ENCODE measurements at regions not wholly inside any gene's neighbourhood (a gene's known extent, or its start where the extent isn't known, plus 50 kb on each side); places are given as distances from the start of the nearest gene placed in this dataset.
"Not testable (repeated sequence)": the region's sequence is repeated elsewhere in the genome, so short reads cannot be mapped to it uniquely, and the experiment has no call there.

DNA sequence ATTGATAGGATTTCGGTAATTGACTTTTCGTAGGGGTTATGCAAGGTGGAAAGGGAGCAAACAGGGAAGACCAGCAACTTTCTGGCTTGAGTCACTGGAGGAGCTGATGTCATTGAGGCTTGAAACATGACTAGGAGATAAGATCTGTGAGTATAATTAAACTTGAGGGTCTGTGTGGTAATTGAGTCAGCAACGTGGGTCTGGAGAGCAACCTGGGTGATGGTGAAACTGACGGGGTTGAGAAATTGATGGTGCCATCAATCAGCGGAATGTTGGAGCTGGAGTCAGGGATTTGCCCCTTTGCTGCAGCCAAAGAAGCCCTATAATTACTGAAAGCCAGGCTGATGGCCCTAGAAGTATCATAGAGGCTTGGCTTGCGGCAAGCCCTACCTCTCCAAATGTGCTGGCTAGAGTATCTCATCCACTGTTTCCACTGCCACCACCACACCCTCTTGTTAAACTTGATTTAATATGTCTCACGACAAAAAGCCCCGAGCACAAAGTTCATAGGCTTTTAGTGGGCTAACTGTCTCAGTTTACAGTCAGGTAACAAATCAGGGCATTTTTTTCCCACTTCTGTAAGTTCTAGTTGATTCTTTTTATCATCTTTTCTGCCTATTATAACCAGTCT lies 186.9 kb upstream of the ELAC2 start:
- no peak for DNase-seq

DNA sequence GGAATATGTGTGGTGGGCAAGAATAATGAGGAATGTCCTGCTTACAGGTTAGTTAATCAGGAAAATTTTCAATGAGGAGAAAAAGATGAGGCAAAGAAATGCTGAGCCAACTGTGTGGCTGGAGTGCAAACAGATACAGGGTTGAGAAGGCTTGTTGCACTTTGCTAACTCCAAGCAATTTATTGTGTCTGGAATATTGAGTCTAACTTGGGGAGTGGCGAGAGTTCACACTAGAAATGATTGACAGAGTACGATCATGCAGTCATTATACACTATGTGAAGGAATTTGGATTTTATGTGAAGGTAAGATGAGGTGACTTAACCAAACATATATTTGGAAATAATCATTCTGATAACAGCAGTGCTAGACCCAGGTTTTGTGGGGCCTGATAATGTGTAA lies 185.0 kb upstream of the ELAC2 start:
- no peak for DNase-seq

DNA sequence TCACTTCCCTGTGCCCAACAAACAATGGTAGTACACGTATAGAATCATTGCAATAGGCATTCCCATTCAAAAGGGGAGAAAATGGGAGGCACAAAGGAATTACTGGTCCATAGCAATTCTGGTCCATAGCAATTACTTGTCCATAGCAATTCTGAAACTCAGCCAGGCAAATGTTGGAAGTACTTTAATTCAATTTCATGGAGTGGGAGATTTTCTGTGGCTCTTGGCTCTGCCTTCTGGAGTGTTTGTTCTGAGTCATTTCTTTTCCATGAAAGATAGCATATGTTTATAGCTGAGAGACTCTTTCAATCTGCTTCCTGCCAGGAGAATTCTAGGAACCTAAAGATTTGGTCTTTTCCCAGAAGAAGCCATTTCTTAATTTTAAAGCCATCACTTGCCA lies 182.8 kb upstream of the ELAC2 start:
- DNase-seq, result no peak

DNA sequence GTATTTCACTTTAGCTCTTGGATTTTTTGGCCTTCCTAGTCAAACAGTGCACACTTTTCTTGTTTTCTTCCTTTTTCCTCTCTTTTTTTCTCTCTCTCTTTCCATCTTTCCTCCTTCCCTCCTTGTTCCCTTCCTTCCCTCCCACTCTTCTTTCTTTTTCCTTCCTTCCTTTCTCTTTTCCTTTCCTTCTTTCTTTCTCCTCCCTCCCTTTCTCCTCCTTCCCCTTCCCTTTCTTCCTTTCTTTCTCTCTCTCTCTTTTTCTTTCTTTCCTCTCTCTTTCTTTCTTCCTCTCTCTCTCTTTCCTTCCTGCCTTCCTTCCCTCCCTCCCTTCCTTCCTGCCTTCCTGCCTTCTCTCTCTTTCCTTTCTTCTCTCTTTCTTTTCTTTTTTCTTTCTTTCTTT lies 181.6 kb upstream of the ELAC2 start:
- DNase-seq, result no peak

DNA sequence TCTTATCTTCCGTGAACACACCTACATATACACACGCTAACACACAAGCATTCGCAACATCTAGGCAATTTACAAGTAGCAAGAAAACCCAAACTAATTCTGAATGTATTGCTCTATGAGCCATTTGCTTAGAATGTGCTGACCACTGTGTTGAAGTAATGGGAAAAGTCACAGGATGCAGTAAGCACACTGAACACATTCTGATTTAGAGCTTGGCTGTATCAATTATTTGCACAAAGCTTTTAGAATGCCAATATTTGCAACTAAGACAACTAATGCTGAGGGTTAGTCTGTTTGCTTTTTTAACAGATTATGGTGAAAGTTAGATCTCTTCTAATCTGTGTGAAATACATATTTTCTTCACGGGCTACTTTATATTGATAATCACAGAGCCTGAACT lies 179.8 kb upstream of the ELAC2 start:
- DNase-seq, result no peak

DNA sequence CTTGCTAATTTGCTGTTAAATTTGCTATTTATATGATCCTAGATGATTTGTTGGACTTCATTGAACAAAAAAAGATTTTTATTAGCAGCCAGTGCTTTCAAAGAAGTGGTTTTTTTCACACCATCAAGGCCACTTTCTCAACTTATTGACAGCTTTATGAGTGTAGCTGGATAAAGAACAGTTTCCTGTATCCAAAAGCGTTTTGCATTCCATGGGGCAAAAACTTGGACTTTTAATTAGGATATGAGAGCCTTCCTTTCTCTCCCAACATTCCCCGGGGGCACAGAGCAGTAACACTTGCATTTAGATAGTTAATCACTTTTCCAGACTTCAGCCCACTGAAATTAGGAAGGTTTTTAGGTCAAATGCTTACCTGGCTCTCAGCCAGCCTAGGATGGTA lies 177.1 kb upstream of the ELAC2 start:
- DNase-seq, result no peak

DNA sequence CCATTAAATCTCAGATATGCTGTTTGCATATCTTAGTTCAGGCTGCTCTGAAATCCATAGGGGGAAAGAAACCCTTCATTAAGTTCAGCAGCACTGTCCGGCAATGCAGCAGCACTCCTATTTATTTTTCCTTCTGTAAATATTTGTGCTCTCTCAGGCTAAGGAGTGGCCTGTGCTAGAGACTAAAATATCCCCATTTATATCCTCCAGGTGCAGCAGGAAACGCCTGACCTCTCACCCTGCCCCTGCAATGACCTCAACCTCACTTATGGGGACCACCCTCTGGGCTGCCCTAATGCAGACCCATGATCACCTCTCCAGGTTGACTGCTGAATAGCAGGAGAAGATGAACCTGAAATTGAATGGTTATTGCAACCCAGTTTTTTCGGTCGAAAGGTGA lies 165.0 kb upstream of the ELAC2 start:
- no peak for DNase-seq

DNA sequence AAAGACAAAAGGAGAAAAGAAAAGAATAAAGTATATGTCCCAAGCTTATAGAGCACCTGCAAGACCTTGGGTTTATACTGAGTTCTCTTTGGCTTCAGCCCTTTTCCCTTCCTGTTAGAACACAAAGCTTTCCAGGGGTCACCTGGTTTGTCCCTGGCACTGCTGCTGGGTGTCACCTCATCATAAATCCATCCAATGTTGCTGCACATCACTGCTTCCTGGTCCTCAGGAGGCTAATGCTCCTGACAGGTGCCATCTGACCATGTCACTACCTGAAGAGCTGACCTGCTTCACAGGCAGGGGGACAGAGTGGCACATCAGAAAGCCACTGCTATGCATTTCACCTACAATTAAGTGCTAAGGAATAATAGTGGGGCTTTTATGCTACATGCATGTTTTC lies 164.6 kb upstream of the ELAC2 start:
- DNase-seq, result no peak

DNA sequence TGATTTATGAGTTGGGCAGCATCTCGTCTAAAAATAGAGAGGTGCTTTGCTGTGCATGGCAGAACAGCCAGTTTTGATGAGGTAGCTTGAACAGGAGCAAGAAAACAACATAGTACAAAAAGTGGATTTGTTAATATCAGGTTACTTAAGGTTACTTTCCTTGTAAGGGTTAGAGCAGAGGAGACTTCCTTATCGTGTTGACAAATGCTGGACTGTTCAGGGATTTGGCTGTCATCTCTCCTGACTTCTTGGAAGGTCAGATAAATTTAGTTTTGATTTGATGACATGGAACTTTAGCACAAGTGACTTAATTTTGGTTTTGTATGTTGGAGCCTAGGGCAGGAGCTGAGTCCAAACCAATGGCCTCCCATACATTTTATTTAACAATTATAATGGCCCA lies 163.9 kb upstream of the ELAC2 start:
- DNase-seq, result no peak

DNA sequence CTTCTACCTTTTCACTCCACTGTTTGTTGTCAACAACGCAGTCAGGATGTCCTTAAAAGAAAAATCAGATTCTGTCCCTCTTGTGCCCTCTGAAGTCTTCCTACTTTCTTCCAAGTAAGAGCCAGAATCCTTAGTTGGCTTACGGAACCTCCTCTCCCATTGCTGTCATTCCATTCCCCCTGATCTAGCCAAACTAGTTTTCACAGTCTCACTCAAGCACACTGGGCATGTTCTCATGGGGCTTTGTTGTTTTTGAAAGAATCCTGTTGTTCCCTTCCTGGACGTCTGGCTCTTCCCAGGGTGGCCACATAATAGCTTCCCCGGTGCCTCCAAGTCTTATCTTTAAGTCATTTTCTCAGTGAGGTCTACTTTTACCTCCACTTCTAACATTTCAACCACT lies 158.6 kb upstream of the ELAC2 start:
- DNase-seq, result no peak

DNA sequence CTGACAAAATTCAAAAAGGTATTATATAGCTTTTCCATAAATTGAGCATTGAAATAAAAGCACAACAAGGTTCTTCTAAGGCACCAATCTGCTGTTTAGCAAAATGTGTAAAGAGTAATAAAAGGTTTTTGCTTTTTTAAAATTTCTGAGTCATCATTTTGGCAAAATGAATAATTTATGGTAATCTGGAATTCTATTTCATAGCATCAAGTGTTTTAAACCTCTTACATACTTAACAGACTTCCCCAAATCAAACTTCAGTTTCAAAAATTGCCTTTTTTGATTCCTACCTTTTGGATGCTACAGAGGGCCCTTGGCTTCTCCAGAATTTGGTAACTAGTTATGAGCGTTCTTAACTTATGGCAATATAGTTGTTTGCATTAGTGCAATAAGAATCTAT lies 154.0 kb upstream of the ELAC2 start:
- DNase-seq, result no peak

DNA sequence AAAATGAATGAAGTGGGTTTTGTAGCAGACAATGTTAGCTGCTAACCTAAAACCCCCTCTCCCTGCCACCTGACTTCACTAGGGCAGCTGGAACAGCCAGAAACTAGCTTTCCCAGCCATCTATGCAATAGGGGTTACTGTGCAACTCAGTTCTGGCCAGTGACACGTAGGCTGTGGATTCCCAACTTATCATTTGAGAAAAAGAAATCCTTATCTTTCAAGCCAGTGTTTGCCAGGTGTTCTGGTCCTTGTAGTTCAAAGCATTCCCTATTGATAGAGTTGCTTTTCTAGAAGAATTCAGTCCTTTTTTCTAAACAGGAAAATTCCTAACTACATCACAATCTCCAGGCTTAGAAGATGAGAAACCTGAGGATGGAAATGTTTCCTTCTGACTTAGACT lies 144.5 kb upstream of the ELAC2 start:
- no peak for DNase-seq

DNA sequence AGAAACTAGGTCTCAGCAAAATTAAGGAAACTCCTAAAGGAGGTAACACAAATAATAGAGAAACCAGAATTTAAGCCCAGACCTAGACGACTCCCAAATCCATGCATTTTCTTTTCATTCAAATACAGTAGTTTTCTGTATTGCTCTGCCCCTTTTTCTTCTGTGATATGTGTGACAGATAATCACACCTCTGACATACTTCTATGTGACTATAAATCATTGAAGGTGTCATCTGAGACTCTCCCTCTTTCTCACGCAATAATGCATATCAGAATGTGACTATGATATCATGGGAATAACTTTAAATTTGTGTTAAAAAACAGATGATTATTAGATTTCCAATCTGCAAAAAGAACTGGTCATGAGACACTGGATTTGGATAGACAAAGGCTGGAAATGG lies 143.0 kb upstream of the ELAC2 start:
- DNase-seq, result no peak

DNA sequence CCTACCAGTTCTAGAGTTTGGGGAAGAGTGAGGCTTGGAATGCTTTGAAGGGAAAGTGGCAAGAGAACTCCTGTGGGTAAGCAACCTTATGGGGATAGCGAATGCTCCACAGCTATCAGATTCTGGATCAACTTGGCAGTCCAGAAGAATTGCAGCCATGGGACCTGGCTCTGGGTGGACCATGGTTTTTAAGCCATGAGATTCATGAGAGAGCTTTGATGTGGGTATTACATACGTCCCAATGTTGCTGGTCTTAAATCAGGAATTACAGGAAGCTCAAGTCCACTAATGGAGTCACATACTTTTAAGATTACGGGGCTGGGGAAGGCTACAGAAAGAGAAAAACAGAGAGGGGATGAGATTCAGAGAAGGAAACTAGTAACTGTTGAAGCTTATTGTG lies 142.5 kb upstream of the ELAC2 start:
- no peak for DNase-seq

DNA sequence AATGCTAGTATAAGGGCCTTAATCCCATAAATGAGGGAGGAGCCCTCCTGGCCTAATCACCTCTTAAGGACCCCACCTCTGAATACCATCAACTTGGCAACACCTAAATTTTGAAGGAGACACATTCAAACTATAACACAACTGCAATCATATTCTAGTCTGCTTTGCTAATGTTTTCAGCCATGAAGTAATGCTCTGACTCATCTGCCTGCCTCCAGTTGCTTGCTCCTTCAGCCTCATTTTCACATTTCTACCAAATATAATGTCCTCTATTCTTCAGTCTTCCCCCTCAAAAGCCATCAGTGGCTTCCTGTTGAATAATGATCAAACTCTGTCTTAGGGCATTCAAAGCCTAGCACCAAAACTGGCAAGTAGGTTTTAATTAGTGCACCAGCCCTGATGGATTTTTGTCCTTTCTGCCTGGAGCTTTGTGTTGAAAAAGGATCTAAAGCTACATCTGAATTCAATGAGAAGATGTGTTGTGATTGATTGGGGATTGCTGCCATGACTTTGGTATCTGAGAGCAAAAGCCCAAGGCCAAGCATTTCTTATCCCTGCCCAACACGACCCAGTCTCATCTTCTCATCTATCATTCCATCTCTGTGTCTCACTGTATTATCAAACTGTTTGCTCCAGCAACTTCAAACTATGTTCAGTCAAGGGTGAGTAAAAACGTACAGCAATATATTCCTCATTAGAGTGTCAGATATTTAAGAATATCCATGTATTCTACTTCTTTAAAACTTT lies 140.8 kb upstream of the ELAC2 start:
- no peak for DNase-seq

DNA sequence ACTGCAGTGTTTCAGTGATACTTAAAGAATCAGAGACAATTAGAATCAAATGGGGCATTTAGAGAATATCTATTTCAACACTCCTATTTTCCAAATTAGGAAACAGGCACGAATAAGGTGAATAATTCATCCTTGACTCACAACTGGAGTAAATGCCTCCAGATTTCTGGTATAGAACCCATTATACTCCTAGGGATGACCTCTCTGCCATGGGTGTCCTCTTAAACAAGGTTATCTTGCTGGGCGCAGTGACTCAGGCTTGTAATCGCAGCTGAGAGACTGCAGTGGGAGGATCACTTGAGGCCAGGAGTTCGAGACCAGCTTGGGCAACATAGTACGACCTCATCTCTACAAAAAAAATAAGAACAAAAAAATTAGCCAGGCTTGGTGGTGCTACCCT lies 139.8 kb upstream of the ELAC2 start:
- no peak for DNase-seq

DNA sequence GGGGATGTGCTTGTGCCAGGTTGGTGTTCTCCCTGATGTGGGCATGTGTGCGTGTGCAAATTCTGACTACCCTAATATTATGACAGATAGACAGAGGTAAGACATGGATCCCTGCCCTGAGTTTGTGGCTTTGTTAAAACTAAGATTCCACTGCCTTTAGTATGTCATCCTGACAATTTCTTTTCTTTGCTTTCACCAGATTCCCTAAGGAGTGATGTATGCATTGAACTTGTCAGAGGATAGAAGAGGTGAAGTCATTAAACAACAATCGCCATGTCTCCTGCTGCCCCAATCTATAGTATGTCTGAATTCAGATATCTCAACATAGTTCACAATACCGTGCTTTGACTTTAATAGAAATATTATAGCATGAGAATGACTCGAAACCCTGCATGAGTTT lies 137.1 kb upstream of the ELAC2 start:
- no peak for DNase-seq

DNA sequence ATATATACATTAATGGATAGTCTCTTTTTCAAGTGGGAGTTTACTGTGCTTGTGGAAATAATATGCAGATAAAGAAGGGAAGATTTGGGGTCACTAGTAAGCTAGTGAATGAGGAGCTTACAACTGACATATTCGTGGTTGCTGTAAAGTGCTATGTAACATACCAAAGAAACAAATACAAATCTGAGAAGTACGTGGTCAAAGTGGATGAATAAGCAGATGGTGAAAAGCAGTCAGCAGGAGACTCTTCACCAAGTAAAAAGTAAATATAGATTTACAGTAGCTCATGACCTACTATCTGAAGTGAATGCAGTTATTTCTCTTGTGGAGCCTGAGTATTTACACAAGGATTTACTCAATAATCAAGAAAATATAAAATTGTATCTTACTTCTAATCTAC lies 136.6 kb upstream of the ELAC2 start:
- DNase-seq, result no peak

DNA sequence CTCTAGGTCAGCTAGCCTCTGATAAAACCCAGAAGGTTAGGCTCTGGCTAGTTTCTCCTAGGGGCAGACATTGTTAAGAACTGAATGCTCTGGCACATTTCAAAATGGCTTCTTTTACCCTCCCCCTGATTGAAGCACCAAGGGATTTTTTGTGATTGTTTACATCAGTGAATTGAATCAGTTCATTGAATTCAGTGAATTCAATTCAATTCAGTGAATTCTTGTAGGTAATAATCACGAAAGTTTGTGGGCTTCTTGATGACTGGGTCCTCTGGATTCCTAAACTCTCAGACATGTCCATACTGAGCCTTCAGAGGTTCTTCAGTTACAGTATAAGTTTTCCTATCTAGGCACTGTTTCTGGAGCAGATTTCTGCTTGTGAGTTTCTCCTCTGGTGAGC lies 135.2 kb upstream of the ELAC2 start:
- no peak for DNase-seq

DNA sequence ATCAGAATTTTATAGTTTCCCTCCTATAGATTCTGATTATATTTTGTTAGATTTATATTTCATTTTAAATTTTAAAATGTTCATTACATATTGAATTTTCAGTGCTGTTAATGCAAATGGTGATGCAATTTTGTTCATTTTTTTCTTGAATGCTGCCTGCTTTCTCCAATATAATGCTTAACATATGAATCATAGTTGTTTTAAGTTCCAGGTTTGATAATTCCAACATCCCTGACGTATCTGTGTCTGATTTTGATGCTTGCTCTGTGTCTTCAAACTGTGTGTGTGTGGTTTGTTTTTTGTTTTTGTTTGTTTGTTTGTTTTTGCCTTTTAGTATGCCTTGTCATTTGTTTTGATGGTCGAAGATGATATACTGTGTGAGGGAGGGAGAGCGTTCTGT lies 134.7 kb upstream of the ELAC2 start:
- DNase-seq, result no peak

DNA sequence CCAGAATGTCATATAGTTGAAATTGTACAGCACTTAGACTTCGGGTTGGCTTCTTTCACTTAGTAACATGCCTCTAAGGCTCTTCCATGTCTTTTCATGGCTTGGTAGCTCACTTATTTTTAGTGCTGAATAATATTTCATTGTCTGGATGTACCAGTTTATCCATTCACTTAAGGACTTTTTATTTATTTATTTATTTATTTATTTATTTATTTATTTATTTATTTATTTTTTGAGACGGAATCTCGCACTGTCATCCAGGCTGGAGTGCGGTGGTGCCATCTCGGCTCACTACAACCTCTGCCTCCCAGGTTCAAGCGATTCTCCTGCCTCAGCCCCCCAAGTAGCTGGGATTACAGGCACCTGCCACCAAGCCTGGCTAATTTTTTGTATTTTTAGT lies 132.9 kb upstream of the ELAC2 start:
- DNase-seq, result not testable (repeated sequence)

DNA sequence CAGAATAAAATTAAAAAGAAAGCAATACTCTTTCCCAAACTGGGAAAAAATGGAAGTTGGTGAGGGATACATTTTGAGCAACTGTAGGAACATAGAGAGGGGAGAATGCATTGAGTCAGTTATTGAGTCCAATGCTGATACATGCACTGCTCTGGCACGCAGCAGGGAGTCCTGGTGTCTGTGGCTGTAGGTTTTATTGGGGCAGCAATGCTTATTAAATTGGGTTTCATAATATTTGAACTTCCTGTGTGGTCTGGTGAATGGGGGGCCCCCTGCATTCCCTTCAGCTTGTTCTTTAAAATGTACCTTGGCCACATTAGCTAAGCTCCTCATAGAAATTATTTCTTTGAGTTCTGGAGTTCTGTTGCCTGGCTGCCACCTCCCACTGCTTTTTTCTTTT lies 125.2 kb upstream of the ELAC2 start:
- DNase-seq, result no peak

DNA sequence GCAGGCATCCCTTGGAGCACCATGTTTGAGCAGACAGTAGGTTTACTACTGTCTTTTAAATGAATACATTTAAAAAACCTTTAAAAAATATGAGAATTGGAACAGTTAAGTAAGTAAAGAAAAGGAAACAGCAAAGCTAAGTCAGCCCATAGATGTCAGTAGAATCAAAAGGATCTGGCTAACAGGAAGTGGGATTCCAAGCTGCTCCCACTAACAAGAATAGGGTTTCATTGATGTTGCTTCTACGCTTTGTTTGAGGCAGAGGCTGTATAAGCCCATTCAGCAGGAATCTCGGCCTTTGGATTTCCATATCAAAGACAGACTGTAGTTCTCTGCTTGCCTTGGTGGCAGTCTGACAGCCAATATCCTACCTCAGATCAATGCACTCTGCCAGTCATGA lies 122.9 kb upstream of the ELAC2 start:
- no peak for DNase-seq

DNA sequence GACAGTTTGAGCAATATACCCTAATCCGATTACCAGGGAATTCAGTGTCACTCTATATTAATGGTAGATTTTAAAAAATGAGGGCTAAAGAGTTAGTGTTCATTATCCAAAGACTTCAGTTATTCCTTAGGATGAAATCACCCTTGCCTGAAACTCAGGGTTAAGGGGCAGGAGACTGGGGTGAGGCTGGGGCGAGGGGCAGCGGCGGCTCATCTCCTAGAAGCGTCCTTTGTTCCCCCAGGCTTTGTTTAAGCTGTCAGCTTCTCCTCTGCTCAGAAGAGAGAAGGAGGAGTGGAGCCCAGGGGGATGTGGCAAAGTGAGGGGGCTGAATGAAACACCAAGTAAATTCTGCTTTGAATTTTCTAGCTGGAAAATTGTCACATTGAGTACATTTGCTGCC lies 117.7 kb upstream of the ELAC2 start:
- no peak for DNase-seq

DNA sequence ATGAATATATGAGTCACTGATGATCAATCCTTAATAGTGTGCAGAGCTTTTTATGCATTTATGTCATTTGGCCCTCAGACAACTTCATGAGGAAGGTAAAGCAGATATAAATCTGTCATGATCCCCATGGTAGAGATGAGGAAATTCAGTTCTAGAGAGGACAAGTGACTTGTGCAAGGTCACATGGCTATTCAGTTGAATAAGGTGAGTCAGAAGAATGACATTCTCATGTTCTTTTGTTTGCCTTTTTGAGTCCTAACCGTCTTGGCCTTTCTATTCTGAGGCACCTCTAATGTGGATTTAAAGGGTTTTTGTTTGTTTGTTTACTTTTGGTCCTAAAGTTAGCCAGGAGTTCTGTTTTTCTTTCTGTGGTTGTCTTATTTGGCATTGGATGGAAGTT lies 116.2 kb upstream of the ELAC2 start:
- DNase-seq, result no peak
